IMR-90 (cell line): ENCODE measurements at regions not wholly inside any gene's neighbourhood (a gene's known extent, or its start where the extent isn't known, plus 50 kb on each side); places are given as distances from the start of the nearest gene placed in this dataset.
"Not testable (repeated sequence)": the region's sequence is repeated elsewhere in the genome, so short reads cannot be mapped to it uniquely, and the experiment has no call there.

Experiments
- CTCF ChIP-seq: conservative IDR thresholded peaks from 2 replicates; pipeline ENCODE4 v1.5.1; 2012; ENCODE audit warnings: mild to moderate bottlenecking, low read depth, low read length, improper control_type of control experiment
- MAFK ChIP-seq: IDR thresholded peaks from 2 replicates; pipeline ENCODE4 v1.6.1; 2012; ENCODE audit warnings: low read depth, low read length, improper control_type of control experiment
- MXI1 ChIP-seq: IDR thresholded peaks from 2 replicates; pipeline ENCODE4 v1.6.1; 2012; ENCODE audit warnings: low read depth, mild to moderate bottlenecking, low read length, moderate library complexity, borderline replicate concordance
- POLR2A ChIP-seq: IDR thresholded peaks from 2 replicates; pipeline ENCODE4 v1.6.1; 2012; ENCODE audit warnings: mild to moderate bottlenecking, low read depth, low read length
- TF ChIP-seq, protein P1 (sequence below): fragments of 150-350 bp; IDR thresholded peaks from 2 replicates; pipeline ENCODE4 v1.6.1; 2017; ENCODE audit warnings: mild to moderate bottlenecking, antibody characterized with exemption, low read length, low read depth

- TF ChIP-seq CTCF, POLR2A, MXI1, MAFK: not testable (repeated sequence)
- TF ChIP-seq, protein P1, sequence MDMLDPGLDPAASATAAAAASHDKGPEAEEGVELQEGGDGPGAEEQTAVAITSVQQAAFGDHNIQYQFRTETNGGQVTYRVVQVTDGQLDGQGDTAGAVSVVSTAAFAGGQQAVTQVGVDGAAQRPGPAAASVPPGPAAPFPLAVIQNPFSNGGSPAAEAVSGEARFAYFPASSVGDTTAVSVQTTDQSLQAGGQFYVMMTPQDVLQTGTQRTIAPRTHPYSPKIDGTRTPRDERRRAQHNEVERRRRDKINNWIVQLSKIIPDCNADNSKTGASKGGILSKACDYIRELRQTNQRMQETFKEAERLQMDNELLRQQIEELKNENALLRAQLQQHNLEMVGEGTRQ, result not testable (repeated sequence)
Measured at GRCh38 chr9:105022545-105022944, 94.6 kb upstream of the ABCA1 start.
